ENCODE measurements at regions not wholly inside any gene's neighbourhood (a gene's known extent, or its start where the extent isn't known, plus 50 kb on each side); places are given as distances from the start of the nearest gene placed in this dataset.

GRCh38 chr9:32704343-32704742 lies 68.9 kb upstream of the TAF1L start:
- ChIA-PET POLR2A (ENCODE audit: low non-redundant PET) (no interaction called here), CTCF (no interaction called here)
- Histone ChIP-seq H3K36me3 (ENCODE audit: insufficient read depth, low read length, poor library complexity, severe bottlenecking) (no peaks in the 10 kb centered on the region), H3K4me1 (ENCODE audit: insufficient read depth, low read length, poor library complexity, severe bottlenecking) (no peaks in the 10 kb centered on the region), H3K27me3 (replicated peaks; ENCODE audit: insufficient read depth, low read depth, low read length, poor library complexity) (peaks cover 33% of the 10 kb centered on the region), H3K4me3 (ENCODE audit: low read depth, low read length, poor library complexity, severe bottlenecking) (no peak overlapping the region), H3K27ac (ENCODE audit: low read depth, low read length, poor library complexity, severe bottlenecking) (no peak overlapping the region), H3K9me3 (ENCODE audit: low read depth, low read length, poor library complexity, severe bottlenecking) (no peaks in the 10 kb centered on the region)
- no peak for DNase-seq (ENCODE audit: low spot score)
- TF ChIP-seq EZH2 (IDR thresholded peaks at IDR 0.05; ENCODE audit: borderline replicate concordance, low read depth, low read length, poor library complexity, severe bottlenecking) (no peak), CTCF (conservative IDR thresholded peaks at IDR 0.05; ENCODE audit: low read depth, low read length) (no peak)
- intact Hi-C loops (cut with micrococcal nuclease; ENCODE audit: unreplicated experiment) = loop anchor here (5.0 to 10.0 kb wide), 2 partner anchors 117 to 330 kb away; no protein-coding TSS in a partner anchor
- BruUV-seq (replicated peaks) = no TSS peak

GRCh38 chr9:32705059-32705458 lies 69.6 kb upstream of the TAF1L start:
- BruUV-seq (replicated peaks) = no TSS peak
- Histone ChIP-seq H3K36me3 (ENCODE audit: insufficient read depth, low read length, poor library complexity, severe bottlenecking) (no peaks in the 10 kb centered on the region), H3K4me1 (ENCODE audit: insufficient read depth, low read length, poor library complexity, severe bottlenecking) (no peaks in the 10 kb centered on the region), H3K27ac (ENCODE audit: low read depth, low read length, poor library complexity, severe bottlenecking) (no peak overlapping the region), H3K27me3 (replicated peaks; ENCODE audit: insufficient read depth, low read depth, low read length, poor library complexity) (peaks cover 26% of the 10 kb centered on the region), H3K4me3 (ENCODE audit: low read depth, low read length, poor library complexity, severe bottlenecking) (no peak overlapping the region), H3K9me3 (ENCODE audit: low read depth, low read length, poor library complexity, severe bottlenecking) (no peaks in the 10 kb centered on the region)
- no peak for DNase-seq (ENCODE audit: low spot score)
- intact Hi-C loops (cut with micrococcal nuclease; ENCODE audit: unreplicated experiment) = loop anchor here (10.0 kb wide), 1 partner anchor 330 kb away; no protein-coding TSS in a partner anchor
- CTCF ChIA-PET = no interaction called here
- POLR2A ChIA-PET (ENCODE audit: low non-redundant PET) = no interaction called here
- TF ChIP-seq CTCF (conservative IDR thresholded peaks at IDR 0.05; ENCODE audit: low read depth, low read length) (no peak), EZH2 (IDR thresholded peaks at IDR 0.05; ENCODE audit: borderline replicate concordance, low read depth, low read length, poor library complexity, severe bottlenecking) (no peak)

- ChIA-PET CTCF (no interaction called here), POLR2A (ENCODE audit: low non-redundant PET) (no interaction called here)
These were observed 70.7 kb upstream of the TAF1L start for GRCh38 chr9:32706004-32706724.

More at GRCh38 chr9:32706004-32706724, 70.7 kb upstream of the TAF1L start:
- H3K27ac ChIP-seq (ENCODE audit: low read depth, low read length, poor library complexity, severe bottlenecking) = no peak overlapping the region
- TF ChIP-seq EZH2 (IDR thresholded peaks at IDR 0.05; ENCODE audit: borderline replicate concordance, low read depth, low read length, poor library complexity, severe bottlenecking) = no peak
- no peak for TF ChIP-seq CTCF (conservative IDR thresholded peaks at IDR 0.05; ENCODE audit: low read depth, low read length)
- intact Hi-C loops (cut with micrococcal nuclease; ENCODE audit: unreplicated experiment) = loop anchor here (10.0 kb wide), 1 partner anchor 331 kb away; no protein-coding TSS in a partner anchor
- BruUV-seq (replicated peaks) = no TSS peak
- H3K4me1 ChIP-seq (ENCODE audit: insufficient read depth, low read length, poor library complexity, severe bottlenecking) = no peaks in the 10 kb centered on the region
- H3K4me3 ChIP-seq (ENCODE audit: low read depth, low read length, poor library complexity, severe bottlenecking) = no peak overlapping the region
- no peaks in the 10 kb centered on the region for H3K36me3 ChIP-seq (ENCODE audit: insufficient read depth, low read length, poor library complexity, severe bottlenecking)
- no peaks in the 10 kb centered on the region for H3K9me3 ChIP-seq (ENCODE audit: low read depth, low read length, poor library complexity, severe bottlenecking)
- peaks cover 15% of the 10 kb centered on the region for H3K27me3 ChIP-seq (replicated peaks; ENCODE audit: insufficient read depth, low read depth, low read length, poor library complexity)
- DNase-seq (ENCODE audit: low spot score) = no peak
